K562 (cell line): ENCODE measurements at regions not wholly inside any gene's neighbourhood (a gene's known extent, or its start where the extent isn't known, plus 50 kb on each side); places are given as distances from the start of the nearest gene placed in this dataset.

Experiments used
- ATAC-seq: fragments of 200-7000 bp; cut with Tn5 transposase; 3 replicates; pipeline ENCODE4 v1.9.1; 2020; ENCODE audit warnings: moderate library complexity
- BruUV-seq: library from RNA; stranded (reverse); fragments of 400-500 nt; replicated peaks from 2 replicates; lab custom pipeline; 2021; lab: Mats Ljungman, UMichigan
- CTCF ChIA-PET: fragments of 300-600 bp; formaldehyde crosslinking; extraction: SDS; loops from one replicate; lab custom pipeline; 2021; ENCODE audit warnings: low intra/inter-chr PET ratio; lab: Yijun Ruan, JAX
- POLR2A ChIA-PET: fragments of 300-600, 350-650 bp; sonication (Branson Sonifier 250); formaldehyde crosslinking; extraction: SDS; loops from one replicate; lab custom pipeline; 2021; ENCODE audit warnings: antibody characterized with exemption, inconsistent platforms; lab: Yijun Ruan, JAX
- DNase-seq, 4 experiments: peaks; one replicate each; pipeline versions ENCODE4 v3.0.0 to v3.0.0-alpha.2; 2011 to 2018; ENCODE audit warnings: low spot score in 3 of 4, mixed read lengths in 3 of 4; ENCODE audit errors: extremely low read depth in 1 of 4
- FAIRE-seq: peaks from 2 replicates; lab custom pipeline; 2011; peaks lifted over from hg19 to GRCh38; lab: Jason Lieb, UNC
- H2AFZ ChIP-seq: 2 replicates; pipeline ENCODE4 v1.6.0; 2011; ENCODE audit warnings: low read depth, low read length, control low read depth, inconsistent platforms
- H3K27ac ChIP-seq: fragments of 200-600 bp; 3 replicates; pipeline ENCODE4 v1.8.0; 2011; ENCODE audit warnings: low read depth, mild to moderate bottlenecking, control low read depth, inconsistent platforms, low read length, moderate library complexity, mixed read lengths; ENCODE audit errors: extremely low read depth
- H3K27me3 ChIP-seq, 2 experiments: fragments of 300-600 bp in 1 of 2; 2 replicates in 1 of 2; 3 replicates in 1 of 2; pipeline versions ENCODE4 v1.6.0 to v1.8.0; 2011; ENCODE audit warnings: inconsistent platforms in 2 of 2, low read length in 2 of 2, mild to moderate bottlenecking in 1 of 2, mixed read lengths in 1 of 2, moderate library complexity in 1 of 2; ENCODE audit not compliant: control insufficient read depth in 2 of 2, insufficient read depth in 2 of 2
- H3K36me3 ChIP-seq: fragments of 300-600 bp; 3 replicates; pipeline ENCODE4 v1.8.0; 2011; ENCODE audit warnings: mild to moderate bottlenecking, low read length, inconsistent platforms; ENCODE audit not compliant: control insufficient read depth, insufficient read depth
- H3K4me1 ChIP-seq, 2 experiments: fragments of 200-600 bp in 1 of 2; replicated peaks in 1 of 2; 2 replicates in 1 of 2; 3 replicates in 1 of 2; pipeline versions ENCODE4 v1.5.1 to v1.8.0; 2011; ENCODE audit warnings: inconsistent platforms in 2 of 2, low read length in 2 of 2, mild to moderate bottlenecking in 1 of 2, mixed read lengths in 1 of 2, moderate library complexity in 1 of 2; ENCODE audit not compliant: control insufficient read depth in 2 of 2, insufficient read depth in 2 of 2
- H3K4me2 ChIP-seq: 2 replicates; pipeline ENCODE4 v1.6.1; 2011; ENCODE audit warnings: low read length, control low read depth, inconsistent platforms, mixed read lengths; ENCODE audit not compliant: insufficient read depth
- H3K4me3 ChIP-seq: fragments of 200-600 bp; sonication (generic), shearing (Covaris generic); 2 replicates; pipeline ENCODE4 v1.5.1; 2016; ENCODE audit warnings: control low read depth, inconsistent platforms
- H3K79me2 ChIP-seq: fragments of 200-600 bp; 3 replicates; pipeline ENCODE4 v1.8.0; 2011; ENCODE audit warnings: low read length, inconsistent platforms; ENCODE audit not compliant: control insufficient read depth, insufficient read depth
- H3K9ac ChIP-seq, 2 experiments: 2 replicates each; pipeline versions ENCODE4 v1.6.0 to v1.6.1; 2011; ENCODE audit warnings: low read depth in 2 of 2, low read length in 2 of 2, control low read depth in 1 of 2, inconsistent platforms in 1 of 2, mild to moderate bottlenecking in 1 of 2, mixed read lengths in 1 of 2; ENCODE audit not compliant: insufficient read depth in 1 of 2
- H3K9me1 ChIP-seq: one replicate; pipeline ENCODE4 v1.6.0; 2011; ENCODE audit warnings: inconsistent platforms, mild to moderate bottlenecking, low read length, moderate library complexity; ENCODE audit not compliant: control insufficient read depth, insufficient read depth
- H3K9me3 ChIP-seq: replicated peaks from 2 replicates; pipeline ENCODE4 v1.5.1; 2011; ENCODE audit warnings: low read depth, low read length, inconsistent platforms; ENCODE audit not compliant: control insufficient read depth, insufficient read depth
- H4K20me1 ChIP-seq: replicated peaks from 2 replicates; pipeline ENCODE4 v1.6.1; 2011; ENCODE audit warnings: low read length, inconsistent platforms, mixed read lengths; ENCODE audit not compliant: control insufficient read depth, insufficient read depth
- CHD1 ChIP-seq: fragments of 200-600 bp; sonication (generic); IDR thresholded peaks from one replicate; pipeline ENCODE4 v1.6.1; 2012; ENCODE audit warnings: mild to moderate bottlenecking, moderate library complexity, low read length, inconsistent platforms
- WGBS: fragments of 100-300 bp; shearing (Covaris generic); methylation state at CpG from one replicate; pipeline ENCODE4 v1.1.6; 2016; ENCODE audit warnings: low coverage, mixed read lengths; ENCODE audit not compliant: insufficient coverage; ENCODE audit errors: missing lambda C conversion rate; 5-methylcytosine and 5-hydroxymethylcytosine counted together
- in situ Hi-C: fragments of 300-500 bp; cut with MboI; formaldehyde crosslinking; loops from 4 replicates; pipeline ENCODE4 v1.15.0; 2018; ENCODE audit warnings: inconsistent platforms, mixed read lengths
- intact Hi-C: fragments of 100-400 bp; cut with micrococcal nuclease; formaldehyde crosslinking; loops from 2 replicates; pipeline ENCODE4 v1.14.2; 2022
- TF ChIP-seq, protein P1 (sequence below): fragments of 450-650 bp; formaldehyde crosslinking; IDR thresholded peaks from 2 replicates; pipeline ENCODE4 v1.4.0; 2022; ENCODE audit warnings: missing genetic modification characterization
- TF ChIP-seq, protein P2 (sequence below): IDR thresholded peaks from 2 replicates; pipeline ENCODE4 v1.6.1; 2014; ENCODE audit warnings: antibody characterized with exemption
- TF ChIP-seq, protein P3 (sequence below), 2 experiments: fragments of 150-350 bp in 1 of 2; IDR thresholded peaks; 2 replicates each; pipeline ENCODE4 v1.6.1; 2012 to 2016; ENCODE audit warnings: low read depth in 2 of 2, low read length in 2 of 2, mild to moderate bottlenecking in 1 of 2, moderate library complexity in 1 of 2

- in situ Hi-C loops (no loop called here), intact Hi-C loops (no loop called here)
- FAIRE-seq (no peak), DNase-seq (no peak), ATAC-seq (no peak)
- Histone ChIP-seq H2AFZ (no peak overlapping the region), H3K27ac (no peak overlapping the region), H3K4me3 (no peak overlapping the region), H3K79me2 (no peaks in the 10 kb centered on the region), H3K9me1 (no peaks in the 10 kb centered on the region), H3K4me2 (no peak overlapping the region), H3K9ac (no peak overlapping the region), H3K4me1 (no peaks in the 10 kb centered on the region), H3K9me3 (no peaks in the 10 kb centered on the region), H4K20me1 (no peaks in the 10 kb centered on the region), H3K27me3 (no peaks in the 10 kb centered on the region), H3K36me3 (no peaks in the 10 kb centered on the region)
- ChIA-PET POLR2A (no interaction called here), CTCF (no interaction called here)
- WGBS: 0% methylated on average over 4 of the region's 4 CpGs
- TF ChIP-seq, protein P1, sequence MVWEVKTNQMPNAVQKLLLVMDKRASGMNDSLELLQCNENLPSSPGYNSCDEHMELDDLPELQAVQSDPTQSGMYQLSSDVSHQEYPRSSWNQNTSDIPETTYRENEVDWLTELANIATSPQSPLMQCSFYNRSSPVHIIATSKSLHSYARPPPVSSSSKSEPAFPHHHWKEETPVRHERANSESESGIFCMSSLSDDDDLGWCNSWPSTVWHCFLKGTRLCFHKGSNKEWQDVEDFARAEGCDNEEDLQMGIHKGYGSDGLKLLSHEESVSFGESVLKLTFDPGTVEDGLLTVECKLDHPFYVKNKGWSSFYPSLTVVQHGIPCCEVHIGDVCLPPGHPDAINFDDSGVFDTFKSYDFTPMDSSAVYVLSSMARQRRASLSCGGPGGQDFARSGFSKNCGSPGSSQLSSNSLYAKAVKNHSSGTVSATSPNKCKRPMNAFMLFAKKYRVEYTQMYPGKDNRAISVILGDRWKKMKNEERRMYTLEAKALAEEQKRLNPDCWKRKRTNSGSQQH: no peak
- TF ChIP-seq, protein P2, sequence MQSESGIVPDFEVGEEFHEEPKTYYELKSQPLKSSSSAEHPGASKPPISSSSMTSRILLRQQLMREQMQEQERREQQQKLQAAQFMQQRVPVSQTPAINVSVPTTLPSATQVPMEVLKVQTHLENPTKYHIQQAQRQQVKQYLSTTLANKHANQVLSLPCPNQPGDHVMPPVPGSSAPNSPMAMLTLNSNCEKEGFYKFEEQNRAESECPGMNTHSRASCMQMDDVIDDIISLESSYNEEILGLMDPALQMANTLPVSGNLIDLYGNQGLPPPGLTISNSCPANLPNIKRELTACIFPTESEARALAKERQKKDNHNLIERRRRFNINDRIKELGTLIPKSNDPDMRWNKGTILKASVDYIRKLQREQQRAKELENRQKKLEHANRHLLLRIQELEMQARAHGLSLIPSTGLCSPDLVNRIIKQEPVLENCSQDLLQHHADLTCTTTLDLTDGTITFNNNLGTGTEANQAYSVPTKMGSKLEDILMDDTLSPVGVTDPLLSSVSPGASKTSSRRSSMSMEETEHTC: no peak
- no peak for TF ChIP-seq CHD1
- TF ChIP-seq, protein P3, sequence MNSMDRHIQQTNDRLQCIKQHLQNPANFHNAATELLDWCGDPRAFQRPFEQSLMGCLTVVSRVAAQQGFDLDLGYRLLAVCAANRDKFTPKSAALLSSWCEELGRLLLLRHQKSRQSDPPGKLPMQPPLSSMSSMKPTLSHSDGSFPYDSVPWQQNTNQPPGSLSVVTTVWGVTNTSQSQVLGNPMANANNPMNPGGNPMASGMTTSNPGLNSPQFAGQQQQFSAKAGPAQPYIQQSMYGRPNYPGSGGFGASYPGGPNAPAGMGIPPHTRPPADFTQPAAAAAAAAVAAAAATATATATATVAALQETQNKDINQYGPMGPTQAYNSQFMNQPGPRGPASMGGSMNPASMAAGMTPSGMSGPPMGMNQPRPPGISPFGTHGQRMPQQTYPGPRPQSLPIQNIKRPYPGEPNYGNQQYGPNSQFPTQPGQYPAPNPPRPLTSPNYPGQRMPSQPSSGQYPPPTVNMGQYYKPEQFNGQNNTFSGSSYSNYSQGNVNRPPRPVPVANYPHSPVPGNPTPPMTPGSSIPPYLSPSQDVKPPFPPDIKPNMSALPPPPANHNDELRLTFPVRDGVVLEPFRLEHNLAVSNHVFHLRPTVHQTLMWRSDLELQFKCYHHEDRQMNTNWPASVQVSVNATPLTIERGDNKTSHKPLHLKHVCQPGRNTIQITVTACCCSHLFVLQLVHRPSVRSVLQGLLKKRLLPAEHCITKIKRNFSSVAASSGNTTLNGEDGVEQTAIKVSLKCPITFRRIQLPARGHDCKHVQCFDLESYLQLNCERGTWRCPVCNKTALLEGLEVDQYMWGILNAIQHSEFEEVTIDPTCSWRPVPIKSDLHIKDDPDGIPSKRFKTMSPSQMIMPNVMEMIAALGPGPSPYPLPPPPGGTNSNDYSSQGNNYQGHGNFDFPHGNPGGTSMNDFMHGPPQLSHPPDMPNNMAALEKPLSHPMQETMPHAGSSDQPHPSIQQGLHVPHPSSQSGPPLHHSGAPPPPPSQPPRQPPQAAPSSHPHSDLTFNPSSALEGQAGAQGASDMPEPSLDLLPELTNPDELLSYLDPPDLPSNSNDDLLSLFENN (IDR thresholded peaks at IDR 0.05; ENCODE audit: low read depth in 2 of 2, low read length in 2 of 2): no peak
- BruUV-seq: no TSS peak
Measured at GRCh38 chr11:37612146-37612545, 1014.1 kb upstream of the RAG2 start.
